IPS-15b (cell line): ENCODE measurements at regions not wholly inside any gene's neighbourhood (a gene's known extent, or its start where the extent isn't known, plus 50 kb on each side); places are given as distances from the start of the nearest gene placed in this dataset.

ENCODE experiments used
- H3K27me3 ChIP-seq: one replicate; pipeline ENCODE4 v1.6.1; 2013; ENCODE audit warnings: low read length; ENCODE audit not compliant: control insufficient read depth, insufficient read depth
- H3K36me3 ChIP-seq: one replicate; pipeline ENCODE4 v1.6.1; 2013; ENCODE audit warnings: low read length; ENCODE audit not compliant: control insufficient read depth, insufficient read depth
- H3K4me1 ChIP-seq: one replicate; pipeline ENCODE4 v1.6.1; 2013; ENCODE audit warnings: mild to moderate bottlenecking, low read length; ENCODE audit not compliant: control insufficient read depth, insufficient read depth
- H3K4me3 ChIP-seq: one replicate; pipeline ENCODE4 v1.5.1; 2013; ENCODE audit warnings: low read depth, low read length
- H3K9ac ChIP-seq: one replicate; pipeline ENCODE4 v1.6.1; 2013; ENCODE audit warnings: low read depth, mild to moderate bottlenecking, low read length
- H3K9me3 ChIP-seq: one replicate; pipeline ENCODE4 v1.6.1; 2013; ENCODE audit warnings: mild to moderate bottlenecking, low read length; ENCODE audit not compliant: control insufficient read depth, insufficient read depth

DNA sequence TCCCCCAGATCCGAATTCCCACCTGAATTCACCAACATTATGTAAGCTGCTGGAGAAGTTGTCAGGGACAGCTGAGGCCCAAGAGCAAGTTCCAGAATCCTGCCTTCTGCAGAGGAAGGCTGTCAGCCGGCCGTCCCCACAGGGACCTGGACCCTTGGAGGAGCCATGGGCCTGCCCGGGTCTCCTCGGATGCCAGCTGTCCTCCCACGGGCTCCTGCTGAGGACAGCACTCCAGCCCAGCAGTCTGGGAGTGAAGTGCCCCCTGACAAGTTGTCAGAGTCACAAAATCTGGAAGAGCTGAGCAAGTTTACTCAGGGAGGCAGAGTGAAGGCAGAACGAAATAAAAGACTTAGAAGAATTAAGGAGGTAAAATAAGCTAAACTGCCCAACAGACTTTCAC, 192.5 kb upstream of the DAPK1 start:
- H3K36me3 ChIP-seq = no peaks in the 10 kb centered on the region
- H3K27me3 ChIP-seq = no peaks in the 10 kb centered on the region
- H3K9ac ChIP-seq = no peak overlapping the region
- no peaks in the 10 kb centered on the region for H3K4me1 ChIP-seq
- H3K9me3 ChIP-seq = no peaks in the 10 kb centered on the region
- H3K4me3 ChIP-seq = no peak overlapping the region

DNA sequence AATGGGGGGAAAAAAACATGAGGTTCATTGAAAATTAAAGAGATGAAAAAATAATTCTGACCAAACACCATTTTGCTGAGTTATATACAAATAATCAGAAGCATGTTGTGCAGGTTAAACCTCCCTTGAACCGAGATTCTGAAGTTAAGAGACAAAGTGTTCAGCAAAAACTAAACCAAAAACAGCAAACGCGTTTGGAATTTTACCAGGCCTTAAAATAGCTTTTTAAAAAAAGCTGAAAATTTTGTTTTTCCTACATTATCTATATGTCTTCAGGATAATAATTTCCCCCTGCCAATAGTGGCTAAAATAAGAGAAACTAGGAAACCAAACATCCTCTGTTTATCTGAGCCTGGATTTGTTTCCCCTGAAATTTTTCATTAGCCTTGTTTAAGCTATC, 191.7 kb upstream of the DAPK1 start:
- Histone ChIP-seq H3K9ac (no peak overlapping the region), H3K4me1 (no peaks in the 10 kb centered on the region), H3K9me3 (no peaks in the 10 kb centered on the region), H3K36me3 (no peaks in the 10 kb centered on the region), H3K4me3 (no peak overlapping the region), H3K27me3 (no peaks in the 10 kb centered on the region)

DNA sequence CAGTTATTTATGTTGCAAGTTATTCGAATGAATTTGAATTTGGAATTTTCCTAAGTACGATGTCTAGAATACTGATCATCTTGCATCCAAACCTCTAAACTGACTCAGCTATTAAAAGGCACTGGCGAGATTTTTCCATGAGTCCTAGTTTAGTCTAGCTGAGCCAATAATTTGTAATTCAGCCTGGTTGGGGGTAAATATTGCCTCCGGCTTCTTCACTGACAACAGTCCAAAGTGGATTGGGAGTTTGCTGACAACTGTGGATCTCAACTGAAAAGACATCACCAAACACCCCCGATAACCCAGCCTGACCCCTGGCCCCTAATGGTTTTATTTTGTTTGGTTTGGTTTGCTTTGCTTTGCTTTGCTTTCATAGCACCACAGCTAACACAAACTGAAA, 189.8 kb upstream of the DAPK1 start:
- Histone ChIP-seq H3K9ac (no peak overlapping the region), H3K9me3 (no peaks in the 10 kb centered on the region), H3K4me1 (no peaks in the 10 kb centered on the region), H3K27me3 (no peaks in the 10 kb centered on the region), H3K4me3 (no peak overlapping the region), H3K36me3 (no peaks in the 10 kb centered on the region)

DNA sequence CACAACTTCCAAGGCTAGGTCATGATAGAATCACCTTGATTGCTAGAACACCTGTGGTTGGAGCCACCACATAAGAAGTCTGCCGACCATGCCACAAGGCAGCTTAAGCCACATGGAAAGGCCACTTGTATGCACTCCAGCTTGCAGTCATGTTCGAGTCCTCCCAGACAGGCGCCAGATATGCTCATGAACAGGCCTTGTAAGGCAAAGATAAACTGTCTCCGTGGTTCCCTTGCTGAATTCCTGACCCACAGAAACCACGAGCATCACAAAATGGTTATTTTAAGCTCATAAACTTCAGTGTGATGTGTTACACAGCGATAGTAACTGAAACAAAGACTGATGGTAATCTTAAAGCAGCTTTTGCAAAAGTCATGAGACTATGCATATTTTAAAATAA, 188.4 kb upstream of the DAPK1 start:
- no peaks in the 10 kb centered on the region for H3K27me3 ChIP-seq
- no peaks in the 10 kb centered on the region for H3K4me1 ChIP-seq
- H3K36me3 ChIP-seq = peaks cover 2% of the 10 kb centered on the region
- no peak overlapping the region for H3K9ac ChIP-seq
- H3K4me3 ChIP-seq = no peak overlapping the region
- no peaks in the 10 kb centered on the region for H3K9me3 ChIP-seq

DNA sequence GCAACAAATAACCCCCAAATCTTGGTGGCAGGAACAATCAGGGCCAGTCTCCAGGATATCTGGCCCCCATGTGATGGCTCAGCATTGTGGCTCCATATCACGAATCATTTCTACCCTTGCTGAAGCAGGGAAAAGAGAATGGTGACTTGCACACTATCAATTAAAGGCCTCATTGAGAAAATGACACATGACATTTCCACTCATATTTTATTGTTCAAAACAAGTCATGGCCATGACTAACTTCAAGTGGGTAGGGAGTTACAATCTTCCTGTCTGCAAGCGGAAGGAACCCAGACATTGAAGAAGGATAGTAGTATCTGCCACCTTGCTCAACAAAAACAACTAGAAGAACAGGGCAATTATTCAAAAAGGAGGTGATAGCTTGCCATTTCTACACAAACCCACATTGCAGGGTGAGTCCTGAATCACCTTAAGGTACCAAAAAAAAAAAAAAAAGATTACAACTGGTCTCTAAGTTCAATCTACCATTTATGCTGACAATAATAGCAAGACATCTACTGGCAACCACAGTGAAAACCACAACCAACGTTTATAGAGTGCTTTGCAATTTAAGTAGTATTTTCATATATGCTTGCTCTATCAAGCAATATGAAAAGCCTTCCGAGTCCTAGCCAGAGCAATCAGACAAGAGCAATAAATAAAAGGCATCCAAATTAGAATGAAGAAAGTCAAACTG, 186.7 kb upstream of the DAPK1 start:
- H3K36me3 ChIP-seq = peaks cover 5% of the 10 kb centered on the region
- no peaks in the 10 kb centered on the region for H3K4me1 ChIP-seq
- no peak overlapping the region for H3K4me3 ChIP-seq
- no peaks in the 10 kb centered on the region for H3K27me3 ChIP-seq
- no peaks in the 10 kb centered on the region for H3K9me3 ChIP-seq
- H3K9ac ChIP-seq = no peak overlapping the region

DNA sequence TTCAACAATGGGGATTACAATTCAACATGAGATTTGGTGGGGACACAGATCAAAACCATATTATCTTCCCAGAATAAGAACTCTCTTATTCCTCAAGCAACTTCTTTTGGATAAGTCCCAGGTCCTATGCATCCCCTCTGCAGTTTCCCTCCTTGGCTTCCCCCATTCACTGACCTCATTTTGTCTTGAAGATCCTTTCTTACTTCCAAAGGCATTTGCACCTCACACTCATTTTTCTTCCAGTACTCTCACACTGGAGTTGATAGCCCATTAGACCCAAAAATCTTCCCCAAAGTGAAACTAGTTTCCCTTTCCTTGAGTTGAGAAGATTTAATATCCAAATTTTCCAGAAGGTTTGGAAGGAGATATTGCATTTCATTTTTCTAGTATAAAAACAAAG, 178.0 kb upstream of the DAPK1 start:
- H3K4me1 ChIP-seq = no peaks in the 10 kb centered on the region
- no peak overlapping the region for H3K9ac ChIP-seq
- no peaks in the 10 kb centered on the region for H3K27me3 ChIP-seq

DNA sequence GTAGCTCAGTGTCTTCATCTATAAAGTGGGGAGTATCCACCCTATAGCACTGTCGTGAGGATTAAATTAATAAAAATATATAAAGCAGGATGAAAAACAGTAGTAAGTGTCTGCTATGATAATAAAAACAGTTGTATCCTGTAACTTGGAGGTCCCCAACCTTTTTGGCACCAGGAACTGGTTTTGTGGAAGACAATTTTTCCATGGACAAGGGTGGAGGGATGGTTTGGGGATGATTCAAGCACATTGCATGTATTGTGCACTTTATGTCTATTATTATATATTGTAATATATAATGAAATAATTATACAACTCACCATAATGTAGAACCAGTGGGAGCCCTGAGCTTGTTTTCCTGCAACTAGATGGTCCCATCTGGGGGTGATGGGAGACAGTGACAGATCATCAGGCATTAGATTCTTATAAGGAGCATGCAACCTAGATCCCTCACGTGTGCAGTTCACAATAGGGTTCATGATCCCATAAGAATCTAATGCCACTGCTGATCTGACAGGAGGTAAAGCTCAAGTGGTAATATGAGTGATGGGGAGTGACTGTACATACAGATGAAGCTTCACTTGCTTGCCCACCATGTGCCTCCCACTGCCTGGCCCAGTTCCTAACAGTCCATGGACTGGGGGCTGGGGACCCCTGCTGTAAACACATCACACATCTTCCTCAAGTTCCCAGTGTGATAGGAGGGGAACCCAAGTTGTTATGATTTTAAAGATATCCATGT, 177.4 kb upstream of the DAPK1 start:
- Histone ChIP-seq H3K4me1 (no peaks in the 10 kb centered on the region), H3K9ac (no peak overlapping the region), H3K36me3 (no peaks in the 10 kb centered on the region), H3K4me3 (no peak overlapping the region), H3K27me3 (no peaks in the 10 kb centered on the region), H3K9me3 (no peaks in the 10 kb centered on the region)

More for the DNA sequence above, 178.0 kb upstream of the DAPK1 start:
- H3K9me3 ChIP-seq = no peaks in the 10 kb centered on the region
- H3K36me3 ChIP-seq = no peaks in the 10 kb centered on the region
- H3K4me3 ChIP-seq = no peak overlapping the region

DNA sequence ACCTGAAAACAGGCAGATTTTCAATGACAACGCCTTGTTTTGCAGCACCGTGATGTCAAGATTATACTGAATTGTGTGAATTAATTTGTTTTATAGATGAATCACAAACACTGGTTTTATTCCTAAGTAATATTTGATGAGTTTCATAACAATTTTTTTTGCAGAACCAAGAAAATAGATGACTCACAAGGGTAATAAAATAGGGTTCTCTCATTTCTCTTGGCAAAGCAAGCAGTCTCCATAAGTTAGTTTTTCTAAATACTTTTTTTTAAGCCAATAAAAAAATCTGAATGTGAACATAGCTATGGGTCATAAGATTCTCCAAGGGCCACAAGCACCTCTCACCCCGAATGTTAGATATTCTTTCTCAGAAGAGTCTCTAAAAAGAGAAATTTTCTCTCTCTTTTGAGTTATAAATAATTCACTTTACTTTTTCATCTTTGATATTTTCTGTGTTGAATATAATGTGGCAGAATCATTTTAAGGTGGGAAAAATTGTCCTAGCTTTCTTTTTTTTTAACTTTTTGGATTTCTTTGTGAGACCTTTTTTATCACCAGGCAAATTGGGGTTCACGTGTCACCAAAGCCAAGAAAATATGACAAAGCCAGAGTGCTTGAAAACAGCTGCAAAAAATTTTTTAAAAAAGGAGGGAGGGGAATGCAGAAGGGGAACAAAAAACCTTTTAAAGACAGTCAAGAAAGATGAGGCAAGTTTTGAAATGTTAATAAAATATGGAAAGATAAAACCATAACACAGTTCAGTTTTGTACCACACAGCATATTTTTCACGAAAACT, 174.6 kb upstream of the DAPK1 start:
- no peaks in the 10 kb centered on the region for H3K36me3 ChIP-seq
- H3K4me1 ChIP-seq = no peaks in the 10 kb centered on the region
- no peak overlapping the region for H3K9ac ChIP-seq
- no peak overlapping the region for H3K4me3 ChIP-seq
- no peaks in the 10 kb centered on the region for H3K27me3 ChIP-seq
- no peaks in the 10 kb centered on the region for H3K9me3 ChIP-seq

DNA sequence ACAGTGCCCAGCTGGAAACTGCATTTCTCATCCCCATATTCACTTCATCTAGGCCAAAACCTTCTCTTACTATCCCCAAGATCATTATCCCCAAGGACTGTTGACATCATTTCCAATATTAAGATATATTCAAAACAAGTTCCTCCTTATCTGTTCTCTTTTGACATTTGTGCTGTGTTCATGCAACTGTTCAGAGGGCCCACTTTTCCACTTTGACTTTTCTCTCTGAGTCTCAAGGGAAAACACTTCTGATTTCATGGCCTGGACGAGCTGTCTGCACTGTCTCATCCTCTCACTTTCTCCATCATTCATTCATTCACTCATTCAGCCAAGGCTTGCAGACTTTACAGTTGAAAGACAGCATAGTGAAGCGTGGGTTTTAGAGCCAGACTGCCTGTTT, 173.7 kb upstream of the DAPK1 start:
- no peaks in the 10 kb centered on the region for H3K4me1 ChIP-seq
- H3K27me3 ChIP-seq = no peaks in the 10 kb centered on the region
- no peaks in the 10 kb centered on the region for H3K36me3 ChIP-seq

DNA sequence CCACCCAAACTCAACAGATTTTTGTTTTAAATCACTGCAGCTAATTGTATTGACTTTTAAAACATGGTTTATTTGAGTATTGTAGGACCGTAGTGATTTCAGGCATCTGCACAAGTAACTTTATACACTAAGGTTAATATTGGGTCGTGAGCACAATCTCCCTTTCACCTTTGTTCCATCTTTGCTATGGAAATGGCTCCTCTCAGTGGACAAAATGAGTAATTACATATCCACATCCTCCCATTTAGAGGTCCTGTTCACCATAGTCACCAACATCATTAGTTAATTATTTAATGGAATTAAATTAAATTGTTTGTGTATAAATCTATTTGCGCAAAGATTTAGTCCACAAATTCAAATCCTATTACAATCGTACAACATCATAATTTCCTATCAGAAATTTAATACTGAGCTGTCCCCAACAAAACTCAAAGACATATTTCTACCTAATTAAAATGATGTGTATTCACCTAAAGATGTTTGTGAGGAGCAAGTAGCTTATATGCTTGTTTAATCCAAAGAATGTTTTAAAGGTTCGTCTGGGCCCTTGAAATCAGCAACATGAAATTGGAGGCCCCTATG, 173.0 kb upstream of the DAPK1 start:
- Histone ChIP-seq H3K4me3 (no peak overlapping the region), H3K9me3 (no peaks in the 10 kb centered on the region), H3K4me1 (no peaks in the 10 kb centered on the region), H3K27me3 (no peaks in the 10 kb centered on the region), H3K9ac (no peak overlapping the region), H3K36me3 (no peaks in the 10 kb centered on the region)

More for the DNA sequence above, 173.7 kb upstream of the DAPK1 start:
- Histone ChIP-seq H3K9ac (no peak overlapping the region), H3K4me3 (no peak overlapping the region), H3K9me3 (no peaks in the 10 kb centered on the region)

DNA sequence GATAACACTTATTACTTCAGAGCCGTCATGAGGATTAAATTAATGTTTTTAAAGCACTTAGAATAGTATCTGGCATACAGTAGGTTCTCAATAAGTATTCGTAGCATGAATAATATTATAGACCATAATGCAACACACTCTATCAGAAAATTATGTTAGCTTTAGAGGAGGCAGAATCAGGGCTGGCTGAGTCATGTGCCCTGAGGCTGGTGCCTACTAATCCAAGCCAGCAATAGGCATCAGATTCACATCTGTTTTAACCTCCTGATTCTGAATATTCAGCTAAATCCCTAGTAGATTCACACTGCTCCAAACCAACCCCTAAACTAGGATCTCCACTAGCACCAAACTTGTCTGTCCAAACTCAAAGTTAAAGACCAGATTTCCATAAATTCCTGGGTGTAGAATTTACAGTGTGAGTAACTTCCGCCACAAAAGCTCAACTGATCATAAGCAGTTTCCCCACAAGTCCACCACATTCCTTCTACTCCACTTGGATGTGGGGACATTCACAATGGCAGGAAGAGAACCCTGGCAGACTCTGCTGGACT, 170.0 kb upstream of the DAPK1 start:
- H3K4me1 ChIP-seq = no peaks in the 10 kb centered on the region
- no peak overlapping the region for H3K4me3 ChIP-seq
- H3K9me3 ChIP-seq = peaks cover 3% of the 10 kb centered on the region
- no peaks in the 10 kb centered on the region for H3K27me3 ChIP-seq
- no peaks in the 10 kb centered on the region for H3K36me3 ChIP-seq
- H3K9ac ChIP-seq = no peak overlapping the region
